Astrocyte (in vitro differentiated cells and primary cell): ENCODE measurements at regions not wholly inside any gene's neighbourhood (a gene's known extent, or its start where the extent isn't known, plus 50 kb on each side); places are given as distances from the start of the nearest gene placed in this dataset.

Experiments used
- DNase-seq: peaks from one replicate; pipeline ENCODE4 v3.0.0-alpha.2; 2010; ENCODE audit warnings: low read depth
- FAIRE-seq: peaks from 2 replicates; lab custom pipeline; 2011; peaks lifted over from hg19 to GRCh38; lab: Jason Lieb, UNC
- H2AFZ ChIP-seq: 2 replicates; pipeline ENCODE4 v1.6.0; 2012; ENCODE audit warnings: low read depth, low read length, inconsistent platforms
- H3K27ac ChIP-seq: 2 replicates; pipeline ENCODE4 v1.5.1; 2011; ENCODE audit warnings: low read depth, low read length, inconsistent platforms
- H3K27me3 ChIP-seq: 2 replicates; pipeline ENCODE4 v1.6.0; 2011; ENCODE audit warnings: low read length, inconsistent platforms; ENCODE audit not compliant: insufficient read depth
- H3K36me3 ChIP-seq: 2 replicates; pipeline ENCODE4 v1.5.1; 2011; ENCODE audit warnings: low read length, inconsistent platforms; ENCODE audit not compliant: insufficient read depth
- H3K4me1 ChIP-seq: 2 replicates; pipeline ENCODE4 v1.5.1; 2011; ENCODE audit warnings: low read length, inconsistent platforms; ENCODE audit not compliant: insufficient read depth
- H3K4me2 ChIP-seq: 2 replicates; pipeline ENCODE4 v1.6.0; 2012; ENCODE audit warnings: low read length, inconsistent platforms
- H3K4me3 ChIP-seq: 2 replicates; pipeline ENCODE4 v1.5.1; 2011; ENCODE audit warnings: low read depth, mild to moderate bottlenecking, low read length, inconsistent platforms; ENCODE audit not compliant: insufficient read depth
- H3K79me2 ChIP-seq: 2 replicates; pipeline ENCODE4 v1.6.0; 2012; ENCODE audit warnings: mild to moderate bottlenecking, low read length, inconsistent platforms; ENCODE audit not compliant: insufficient read depth
- H3K9ac ChIP-seq: 2 replicates; pipeline ENCODE4 v1.6.0; 2012; ENCODE audit warnings: mild to moderate bottlenecking, low read length, inconsistent platforms
- H3K9me3 ChIP-seq: 2 replicates; pipeline ENCODE4 v1.5.1; 2012; ENCODE audit warnings: low read depth, mild to moderate bottlenecking, low read length, inconsistent platforms; ENCODE audit not compliant: insufficient read depth
- H4K20me1 ChIP-seq: 2 replicates; pipeline ENCODE4 v1.6.0; 2012; ENCODE audit warnings: low read length, inconsistent platforms; ENCODE audit not compliant: insufficient read depth
- H3K27ac Mint-ChIP-seq: one replicate; pipeline ENCODE4 v1.8.0; 2021; ENCODE audit warnings: mild to moderate bottlenecking, mixed read lengths; ENCODE audit not compliant: unreplicated experiment
- H3K27me3 Mint-ChIP-seq: one replicate; pipeline ENCODE4 v1.8.0; 2021; ENCODE audit warnings: low read depth, mixed read lengths; ENCODE audit not compliant: unreplicated experiment
- H3K36me3 Mint-ChIP-seq: one replicate; pipeline ENCODE4 v1.8.0; 2021; ENCODE audit warnings: low read depth, mixed read lengths; ENCODE audit not compliant: unreplicated experiment
- H3K4me1 Mint-ChIP-seq: one replicate; pipeline ENCODE4 v1.8.0; 2021; ENCODE audit warnings: low read depth, mixed read lengths; ENCODE audit not compliant: unreplicated experiment
- H3K4me3 Mint-ChIP-seq: one replicate; pipeline ENCODE4 v1.8.0; 2021; ENCODE audit warnings: mild to moderate bottlenecking, moderate library complexity, mixed read lengths; ENCODE audit not compliant: unreplicated experiment
- H3K9me3 Mint-ChIP-seq: one replicate; pipeline ENCODE4 v1.8.0; 2021; ENCODE audit warnings: mild to moderate bottlenecking, mixed read lengths; ENCODE audit not compliant: unreplicated experiment
- CTCF ChIP-seq: IDR thresholded peaks from 2 replicates; pipeline ENCODE4 v1.5.1; 2011; ENCODE audit warnings: low read depth, mild to moderate bottlenecking, inconsistent platforms, low read length, moderate library complexity; ENCODE audit not compliant: insufficient read depth
- EZH2 ChIP-seq: IDR thresholded peaks from 2 replicates; pipeline ENCODE4 v1.6.1; 2012; ENCODE audit warnings: mild to moderate bottlenecking, low read length, inconsistent platforms; ENCODE audit not compliant: insufficient read depth

GRCh38 chr3:22189616-22190015 lies 438.6 kb upstream of the ZNF385D start:
- no peaks in the 10 kb centered on the region for H3K9me3 Mint-ChIP-seq
- H3K4me3 ChIP-seq: no peak overlapping the region
- no peak overlapping the region for H3K27ac Mint-ChIP-seq
- no peaks in the 10 kb centered on the region for H3K36me3 ChIP-seq
- H3K4me3 Mint-ChIP-seq: no peak overlapping the region
- H3K79me2 ChIP-seq: no peaks in the 10 kb centered on the region
- no peak overlapping the region for H3K4me2 ChIP-seq
- no peak for DNase-seq
- no peaks in the 10 kb centered on the region for H3K27me3 Mint-ChIP-seq
- H4K20me1 ChIP-seq: no peaks in the 10 kb centered on the region
- no peak overlapping the region for H2AFZ ChIP-seq
- FAIRE-seq: no peak
- H3K9ac ChIP-seq: no peak overlapping the region
- no peaks in the 10 kb centered on the region for H3K9me3 ChIP-seq
- no peaks in the 10 kb centered on the region for H3K4me1 Mint-ChIP-seq
- H3K4me1 ChIP-seq: no peaks in the 10 kb centered on the region
- no peak for TF ChIP-seq EZH2
- no peak for TF ChIP-seq CTCF
- H3K36me3 Mint-ChIP-seq: no peaks in the 10 kb centered on the region
- H3K27me3 ChIP-seq: no peaks in the 10 kb centered on the region
- H3K27ac ChIP-seq: no peak overlapping the region

GRCh38 chr3:22199095-22199494 lies 448.1 kb upstream of the ZNF385D start:
- TF ChIP-seq CTCF: no peak
- TF ChIP-seq EZH2: no peak
- FAIRE-seq: no peak
- no peak overlapping the region for H3K9ac ChIP-seq
- H3K36me3 ChIP-seq: no peaks in the 10 kb centered on the region
- peaks cover 2% of the 10 kb centered on the region for H3K27me3 Mint-ChIP-seq
- no peak overlapping the region for H3K4me2 ChIP-seq
- H3K4me3 ChIP-seq: no peak overlapping the region
- H4K20me1 ChIP-seq: no peaks in the 10 kb centered on the region
- H3K36me3 Mint-ChIP-seq: no peaks in the 10 kb centered on the region
- H3K4me1 ChIP-seq: no peaks in the 10 kb centered on the region
- DNase-seq: no peak
- H3K9me3 Mint-ChIP-seq: no peaks in the 10 kb centered on the region
- H3K4me3 Mint-ChIP-seq: no peak overlapping the region
- no peaks in the 10 kb centered on the region for H3K27me3 ChIP-seq
- no peaks in the 10 kb centered on the region for H3K79me2 ChIP-seq
- no peaks in the 10 kb centered on the region for H3K9me3 ChIP-seq
- H3K27ac ChIP-seq: no peak overlapping the region
- H2AFZ ChIP-seq: no peak overlapping the region
- H3K4me1 Mint-ChIP-seq: peaks cover 2% of the 10 kb centered on the region
- H3K27ac Mint-ChIP-seq: no peak overlapping the region

GRCh38 chr3:22208844-22209243 lies 457.8 kb upstream of the ZNF385D start:
- H3K27ac ChIP-seq: no peak overlapping the region
- TF ChIP-seq EZH2 (no peak), CTCF (no peak)
- no peaks in the 10 kb centered on the region for H3K36me3 ChIP-seq
- Mint-ChIP-seq H3K4me3 (no peak overlapping the region), H3K9me3 (no peaks in the 10 kb centered on the region), H3K27ac (no peak overlapping the region), H3K36me3 (no peaks in the 10 kb centered on the region), H3K27me3 (no peaks in the 10 kb centered on the region), H3K4me1 (no peaks in the 10 kb centered on the region)
- H3K4me3 ChIP-seq: no peak overlapping the region
- no peak overlapping the region for H3K9ac ChIP-seq
- no peak overlapping the region for H2AFZ ChIP-seq
- no peaks in the 10 kb centered on the region for H4K20me1 ChIP-seq
- H3K27me3 ChIP-seq: peaks cover 2% of the 10 kb centered on the region
- no peak for FAIRE-seq
- DNase-seq: no peak
- no peaks in the 10 kb centered on the region for H3K4me1 ChIP-seq
- H3K79me2 ChIP-seq: no peaks in the 10 kb centered on the region
- no peaks in the 10 kb centered on the region for H3K9me3 ChIP-seq
- H3K4me2 ChIP-seq: no peak overlapping the region
